GM12878 (cell line): ENCODE measurements at regions not wholly inside any gene's neighbourhood (a gene's known extent, or its start where the extent isn't known, plus 50 kb on each side); places are given as distances from the start of the nearest gene placed in this dataset.

ENCODE experiments used
- ATAC-seq: fragments of 200-7000 bp; cut with Tn5 transposase; 3 replicates; pipeline ENCODE4 v1.9.1; 2020; ENCODE audit warnings: mild to moderate bottlenecking, moderate library complexity
- BruUV-seq: library from RNA; stranded (reverse); fragments of 400-500 nt; replicated peaks from 2 replicates; lab custom pipeline; 2021; lab: Mats Ljungman, UMichigan
- CTCF ChIA-PET: fragments of 300-600 bp; sonication (Branson Sonifier 250); formaldehyde crosslinking; extraction: SDS; loops from one replicate; lab custom pipeline; 2021; ENCODE audit warnings: inconsistent platforms; lab: Yijun Ruan, JAX
- POLR2A ChIA-PET: fragments of 350-600 bp; formaldehyde crosslinking; extraction: SDS; loops from one replicate; lab custom pipeline; 2021; ENCODE audit warnings: inconsistent platforms; lab: Charles Lee
- RAD21 ChIA-PET: fragments of 300-600 bp; sonication (Branson Sonifier 250); formaldehyde crosslinking; loops from one replicate; lab custom pipeline; 2023; ENCODE audit warnings: antibody characterized with exemption; ENCODE audit not compliant: unreplicated experiment; lab: Charles Lee
- SMC1A ChIA-PET: fragments of 300-600 bp; sonication (Branson Sonifier 250); formaldehyde crosslinking; loops from one replicate; lab custom pipeline; 2023; ENCODE audit not compliant: unreplicated experiment, uncharacterized antibody; lab: Charles Lee
- DNase-seq: peaks from one replicate; pipeline ENCODE4 v3.0.0-alpha.2; 2011; ENCODE audit warnings: low read depth, low spot score
- FAIRE-seq: peaks from 3 replicates; lab custom pipeline; 2011; peaks lifted over from hg19 to GRCh38; lab: Jason Lieb, UNC
- H2AFZ ChIP-seq: 2 replicates; pipeline ENCODE4 v1.6.0; 2011; ENCODE audit warnings: low read depth, low read length, control low read depth; ENCODE audit not compliant: control insufficient read depth
- H3K27ac ChIP-seq: 2 replicates; pipeline ENCODE4 v1.5.1; 2011; ENCODE audit warnings: control low read depth; ENCODE audit not compliant: control insufficient read depth, insufficient read depth
- H3K27me3 ChIP-seq, 2 experiments: replicated peaks in 1 of 2; 2 replicates each; pipeline versions ENCODE4 v1.6.0 to v1.6.1; 2011; ENCODE audit warnings: low read length in 1 of 2; ENCODE audit not compliant: control insufficient read depth in 2 of 2, insufficient read depth in 2 of 2
- H3K36me3 ChIP-seq, 2 experiments: 2 replicates each; pipeline ENCODE4 v1.5.1; 2011; ENCODE audit warnings: low read length in 1 of 2; ENCODE audit not compliant: control insufficient read depth in 2 of 2, insufficient read depth in 2 of 2
- H3K4me1 ChIP-seq: 2 replicates; pipeline ENCODE4 v1.6.1; 2011; ENCODE audit warnings: mild to moderate bottlenecking, low read length, moderate library complexity, mixed read lengths; ENCODE audit not compliant: control insufficient read depth, insufficient read depth
- H3K4me2 ChIP-seq: 2 replicates; pipeline ENCODE4 v1.6.0; 2011; ENCODE audit warnings: control low read depth; ENCODE audit not compliant: control insufficient read depth, insufficient read depth
- H3K4me3 ChIP-seq: fragments of 200-600 bp; sonication (generic); 2 replicates; pipeline ENCODE4 v1.5.1; 2016
- H3K79me2 ChIP-seq: 2 replicates; pipeline ENCODE4 v1.6.0; 2011; ENCODE audit warnings: low read length; ENCODE audit not compliant: control insufficient read depth, insufficient read depth
- H3K9ac ChIP-seq: 2 replicates; pipeline ENCODE4 v1.8.0; 2011; ENCODE audit warnings: low read length, control low read depth, mixed read lengths; ENCODE audit not compliant: control insufficient read depth, insufficient read depth
- H3K9me3 ChIP-seq: replicated peaks from 3 replicates; pipeline ENCODE4 v1.5.1; 2011; ENCODE audit warnings: mild to moderate bottlenecking, low read length; ENCODE audit not compliant: control insufficient read depth, insufficient read depth
- H4K20me1 ChIP-seq: 2 replicates; pipeline ENCODE4 v1.6.0; 2011; ENCODE audit not compliant: control insufficient read depth, insufficient read depth
- HSF1 ChIP-seq: fragments of 150-350 bp; IDR thresholded peaks from 2 replicates; pipeline ENCODE4 v1.6.1; 2014; ENCODE audit warnings: mild to moderate bottlenecking, low read depth, low read length
- MTA2 ChIP-seq: fragments of 450-650 bp; IDR thresholded peaks from 2 replicates; pipeline ENCODE4 v1.6.1; 2016; ENCODE audit warnings: low read depth, mild to moderate bottlenecking, moderate library complexity
- MTA3 ChIP-seq: IDR thresholded peaks from 2 replicates; pipeline ENCODE4 v1.6.1; 2012; ENCODE audit warnings: low read length, inconsistent platforms, borderline replicate concordance
- SMC3 ChIP-seq: IDR thresholded peaks from 2 replicates; pipeline ENCODE4 v1.6.1; 2011; ENCODE audit warnings: low read length, improper control_type of control experiment, borderline replicate concordance
- SUPT20H ChIP-seq: IDR thresholded peaks from 2 replicates; pipeline ENCODE4 v1.6.1; 2011; ENCODE audit warnings: low read depth, mild to moderate bottlenecking, low read length, moderate library complexity, borderline replicate concordance; ENCODE audit not compliant: control insufficient read depth
- ZBTB40 ChIP-seq: fragments of 450-650 bp; IDR thresholded peaks from 2 replicates; pipeline ENCODE4 v1.6.1; 2016; ENCODE audit warnings: mild to moderate bottlenecking, moderate library complexity, borderline replicate concordance
- in situ Hi-C: fragments of 300-500 bp; cut with MboI; formaldehyde crosslinking; loops from 9 replicates; pipeline ENCODE4 v1.14.3; 2018; ENCODE audit warnings: mixed read lengths
- intact Hi-C: fragments of 100-400 bp; cut with micrococcal nuclease; formaldehyde crosslinking; loops from one replicate; pipeline ENCODE4 v1.14.2; 2022; ENCODE audit not compliant: unreplicated experiment
- TF ChIP-seq, protein P1 (sequence below): fragments of 450-650 bp; IDR thresholded peaks from 2 replicates; pipeline ENCODE4 v1.6.1; 2017; ENCODE audit warnings: antibody characterized with exemption, mild to moderate bottlenecking, moderate library complexity
- TF ChIP-seq, protein P2 (sequence below): fragments of 450-650 bp; formaldehyde crosslinking; IDR thresholded peaks from 2 replicates; pipeline ENCODE4 v1.4.0; 2020; ENCODE audit warnings: mild to moderate bottlenecking, moderate library complexity
- TF ChIP-seq, protein P3 (sequence below): IDR thresholded peaks from 2 replicates; pipeline ENCODE4 v1.6.1; 2011; ENCODE audit warnings: borderline replicate concordance, low read depth, mild to moderate bottlenecking, moderate library complexity, mixed read lengths, low read length; ENCODE audit not compliant: insufficient read depth; ENCODE audit errors: extremely low read length

DNA sequence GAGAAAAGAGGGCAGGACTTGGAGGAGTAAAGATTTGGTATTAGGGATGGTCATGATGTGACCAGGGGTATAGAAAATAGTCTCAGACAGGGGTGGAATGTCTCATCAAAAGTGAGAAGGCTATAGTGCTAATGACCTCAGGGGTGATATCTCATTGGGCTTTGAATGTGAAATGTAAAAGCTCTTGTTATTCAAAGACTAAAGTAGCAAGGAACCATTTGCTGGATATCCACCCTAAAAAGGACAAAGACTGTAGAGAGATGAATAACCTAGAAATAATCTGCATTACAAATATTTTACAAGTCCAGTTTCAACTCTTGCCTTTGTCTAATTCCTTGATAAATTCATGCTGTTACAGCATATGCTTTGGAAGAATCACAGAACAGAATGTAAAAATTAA is 224.4 kb downstream of the ICOS start:
- no peak overlapping the region for H3K4me3 ChIP-seq
- ChIA-PET RAD21 (no interaction called here), SMC1A (no interaction called here)
- no peaks in the 10 kb centered on the region for H3K36me3 ChIP-seq
- no peaks in the 10 kb centered on the region for H3K79me2 ChIP-seq
- in situ Hi-C loops = no loop called here
- TF ChIP-seq, protein P1, sequence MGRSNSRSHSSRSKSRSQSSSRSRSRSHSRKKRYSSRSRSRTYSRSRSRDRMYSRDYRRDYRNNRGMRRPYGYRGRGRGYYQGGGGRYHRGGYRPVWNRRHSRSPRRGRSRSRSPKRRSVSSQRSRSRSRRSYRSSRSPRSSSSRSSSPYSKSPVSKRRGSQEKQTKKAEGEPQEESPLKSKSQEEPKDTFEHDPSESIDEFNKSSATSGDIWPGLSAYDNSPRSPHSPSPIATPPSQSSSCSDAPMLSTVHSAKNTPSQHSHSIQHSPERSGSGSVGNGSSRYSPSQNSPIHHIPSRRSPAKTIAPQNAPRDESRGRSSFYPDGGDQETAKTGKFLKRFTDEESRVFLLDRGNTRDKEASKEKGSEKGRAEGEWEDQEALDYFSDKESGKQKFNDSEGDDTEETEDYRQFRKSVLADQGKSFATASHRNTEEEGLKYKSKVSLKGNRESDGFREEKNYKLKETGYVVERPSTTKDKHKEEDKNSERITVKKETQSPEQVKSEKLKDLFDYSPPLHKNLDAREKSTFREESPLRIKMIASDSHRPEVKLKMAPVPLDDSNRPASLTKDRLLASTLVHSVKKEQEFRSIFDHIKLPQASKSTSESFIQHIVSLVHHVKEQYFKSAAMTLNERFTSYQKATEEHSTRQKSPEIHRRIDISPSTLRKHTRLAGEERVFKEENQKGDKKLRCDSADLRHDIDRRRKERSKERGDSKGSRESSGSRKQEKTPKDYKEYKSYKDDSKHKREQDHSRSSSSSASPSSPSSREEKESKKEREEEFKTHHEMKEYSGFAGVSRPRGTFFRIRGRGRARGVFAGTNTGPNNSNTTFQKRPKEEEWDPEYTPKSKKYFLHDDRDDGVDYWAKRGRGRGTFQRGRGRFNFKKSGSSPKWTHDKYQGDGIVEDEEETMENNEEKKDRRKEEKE = no peak
- TF ChIP-seq SUPT20H (no peak), SMC3 (no peak), MTA3 (no peak), MTA2 (no peak), ZBTB40 (no peak), HSF1 (no peak)
- TF ChIP-seq, protein P2, sequence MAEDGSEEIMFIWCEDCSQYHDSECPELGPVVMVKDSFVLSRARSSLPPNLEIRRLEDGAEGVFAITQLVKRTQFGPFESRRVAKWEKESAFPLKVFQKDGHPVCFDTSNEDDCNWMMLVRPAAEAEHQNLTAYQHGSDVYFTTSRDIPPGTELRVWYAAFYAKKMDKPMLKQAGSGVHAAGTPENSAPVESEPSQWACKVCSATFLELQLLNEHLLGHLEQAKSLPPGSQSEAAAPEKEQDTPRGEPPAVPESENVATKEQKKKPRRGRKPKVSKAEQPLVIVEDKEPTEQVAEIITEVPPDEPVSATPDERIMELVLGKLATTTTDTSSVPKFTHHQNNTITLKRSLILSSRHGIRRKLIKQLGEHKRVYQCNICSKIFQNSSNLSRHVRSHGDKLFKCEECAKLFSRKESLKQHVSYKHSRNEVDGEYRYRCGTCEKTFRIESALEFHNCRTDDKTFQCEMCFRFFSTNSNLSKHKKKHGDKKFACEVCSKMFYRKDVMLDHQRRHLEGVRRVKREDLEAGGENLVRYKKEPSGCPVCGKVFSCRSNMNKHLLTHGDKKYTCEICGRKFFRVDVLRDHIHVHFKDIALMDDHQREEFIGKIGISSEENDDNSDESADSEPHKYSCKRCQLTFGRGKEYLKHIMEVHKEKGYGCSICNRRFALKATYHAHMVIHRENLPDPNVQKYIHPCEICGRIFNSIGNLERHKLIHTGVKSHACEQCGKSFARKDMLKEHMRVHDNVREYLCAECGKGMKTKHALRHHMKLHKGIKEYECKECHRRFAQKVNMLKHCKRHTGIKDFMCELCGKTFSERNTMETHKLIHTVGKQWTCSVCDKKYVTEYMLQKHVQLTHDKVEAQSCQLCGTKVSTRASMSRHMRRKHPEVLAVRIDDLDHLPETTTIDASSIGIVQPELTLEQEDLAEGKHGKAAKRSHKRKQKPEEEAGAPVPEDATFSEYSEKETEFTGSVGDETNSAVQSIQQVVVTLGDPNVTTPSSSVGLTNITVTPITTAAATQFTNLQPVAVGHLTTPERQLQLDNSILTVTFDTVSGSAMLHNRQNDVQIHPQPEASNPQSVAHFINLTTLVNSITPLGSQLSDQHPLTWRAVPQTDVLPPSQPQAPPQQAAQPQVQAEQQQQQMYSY = no peak
- TF ChIP-seq, protein P3, sequence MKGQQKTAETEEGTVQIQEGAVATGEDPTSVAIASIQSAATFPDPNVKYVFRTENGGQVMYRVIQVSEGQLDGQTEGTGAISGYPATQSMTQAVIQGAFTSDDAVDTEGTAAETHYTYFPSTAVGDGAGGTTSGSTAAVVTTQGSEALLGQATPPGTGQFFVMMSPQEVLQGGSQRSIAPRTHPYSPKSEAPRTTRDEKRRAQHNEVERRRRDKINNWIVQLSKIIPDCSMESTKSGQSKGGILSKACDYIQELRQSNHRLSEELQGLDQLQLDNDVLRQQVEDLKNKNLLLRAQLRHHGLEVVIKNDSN = no peak
- TF ChIP-seq, all 136 proteins: peak for 0
- no peak overlapping the region for H3K9ac ChIP-seq
- H3K27ac ChIP-seq = no peak overlapping the region
- no peaks in the 10 kb centered on the region for H3K4me1 ChIP-seq
- no peak overlapping the region for H2AFZ ChIP-seq
- CTCF ChIA-PET = interaction anchor here (1.0 to 4.0 kb wide), 2 partner anchors 16 kb away, joined by 3 to 14 read pairs; no protein-coding TSS in a partner anchor
- FAIRE-seq (no peak), ATAC-seq (no peak), DNase-seq (no peak)
- BruUV-seq = no TSS peak
- no peak overlapping the region for H3K4me2 ChIP-seq
- H3K27me3 ChIP-seq = no peaks in the 10 kb centered on the region
- POLR2A ChIA-PET = no interaction called here
- no peaks in the 10 kb centered on the region for H3K9me3 ChIP-seq
- intact Hi-C loops = no loop called here
- H4K20me1 ChIP-seq = no peaks in the 10 kb centered on the region
